Stomach (tissue), 8 donors: ENCODE measurements at regions not wholly inside any gene's neighbourhood (a gene's known extent, or its start where the extent isn't known, plus 50 kb on each side); places are given as distances from the start of the nearest gene placed in this dataset.
A peak's percentile ranks its signal among the peaks of the same experiment; 100 is the strongest.

Experiments used
- DNase-seq, 2 donors: peaks; one replicate each; pipeline versions ENCODE4 v3.0.0 to v3.0.0-alpha.2; 2013 to 2019
- H3K27ac ChIP-seq, 5 donors: fragments of 200-600 bp in 4 of 5; sonication (generic) in 4 of 5; one replicate each; pipeline ENCODE4 v1.5.1; 2013 to 2019; ENCODE audit warnings: mild to moderate bottlenecking in 1 of 5, moderate library complexity in 1 of 5
- H3K27me3 ChIP-seq, 3 donors: fragments of 200-600 bp; sonication (generic); one replicate each; pipeline ENCODE4 v1.5.1; 2017 to 2019; ENCODE audit warnings: mixed run types in 1 of 3
- H3K36me3 ChIP-seq, 4 donors: fragments of 200-600 bp; sonication (generic); 1 replicate in 3 of 4; 2 replicates in 1 of 4; pipeline ENCODE4 v1.5.1; 2016 to 2019
- H3K4me1 ChIP-seq, 4 donors: fragments of 200-600 bp; sonication (generic); one replicate each; pipeline ENCODE4 v1.5.1; 2016 to 2019
- H3K4me3 ChIP-seq, 4 donors: fragments of 200-600 bp; sonication (generic) in 3 of 4; one replicate each; pipeline ENCODE4 v1.5.1; 2016 to 2019; ENCODE audit warnings: mild to moderate bottlenecking in 1 of 4
- H3K9me3 ChIP-seq, 4 donors: fragments of 200-600 bp; sonication (generic); one replicate each; pipeline ENCODE4 v1.5.1; 2016 to 2019
- CTCF ChIP-seq, 7 experiments: fragments of 450-650 bp in 4 of 7; fragments of 200-600 bp in 3 of 7; sonication (generic) in 3 of 7; IDR thresholded peaks; one replicate each; pipeline ENCODE4 v1.5.1; 2016 to 2019; ENCODE audit warnings: antibody characterized with exemption in 7 of 7, control low read depth in 2 of 7, mild to moderate bottlenecking in 1 of 7
- EP300 ChIP-seq: sonication (generic); formaldehyde crosslinking; IDR thresholded peaks from one replicate; pipeline ENCODE4 v1.6.1; 2017; ENCODE audit warnings: antibody characterized with exemption
- POLR2A ChIP-seq, 4 donors: fragments of 450-650 bp; IDR thresholded peaks; one replicate each; pipeline ENCODE4 v1.6.1; 2016; ENCODE audit warnings: antibody characterized with exemption in 4 of 4, control low read depth in 2 of 4, mild to moderate bottlenecking in 1 of 4, moderate library complexity in 1 of 4
- POLR2AphosphoS5 ChIP-seq, 3 donors: sonication (generic); formaldehyde crosslinking; IDR thresholded peaks; one replicate each; pipeline ENCODE4 v1.6.1; 2016; ENCODE audit warnings: antibody characterized with exemption in 3 of 3
- WGBS, 5 donors: extraction: QIAGEN DNeasy Blood & Tissue Kit in 3 of 5; methylation state at CpG; one replicate each; pipeline versions ENCODE4 v1.1.5 to v1.1.7; 2013 to 2018; 5-methylcytosine and 5-hydroxymethylcytosine counted together
- intact Hi-C: fragments of 100-400 bp; cut with DNase I; formaldehyde crosslinking; loops from one replicate; pipeline ENCODE4 v1.15.1; 2023; ENCODE audit warnings: low total_unique reads
- donor health status: healthy with polysubstance abuse.
- donor health status: Bipolar disorder and iron deficiency.
- donor health status: healthy.

- Histone ChIP-seq H3K4me1 (no peaks in the 10 kb centered on the region), H3K36me3 (no peaks in the 10 kb centered on the region)
- 79 to 97% (median 92%) methylated on average over 1 of the region's 1 CpG for WGBS, 5 donors
Measured at GRCh38 chr3:109559389-109559788, 222.0 kb upstream of the DPPA4 start.

GRCh38 chr3:109563149-109563548 is 225.8 kb upstream of the DPPA4 start:
- DNase-seq: peak in 1 of 2 donors; percentile 42
- Histone ChIP-seq H3K4me1 (no peaks in the 10 kb centered on the region), H3K27me3 (no peaks in the 10 kb centered on the region), H3K9me3 (peaks cover 0 to 9% (median 3%) of the 10 kb centered on the region in 4 donors), H3K27ac (no peak overlapping the region), H3K36me3 (no peaks in the 10 kb centered on the region), H3K4me3 (no peak overlapping the region)
- TF ChIP-seq EP300 (no peak), POLR2A (IDR thresholded peaks at IDR 0.05) (no peak), POLR2AphosphoS5 (IDR thresholded peaks at IDR 0.05) (no peak), CTCF (IDR thresholded peaks at IDR 0.05) (no peak)
- intact Hi-C loops: no loop called here
- 78 to 88% (median 81%) methylated on average over 7 of the region's 7 CpGs for WGBS, 5 donors

More at GRCh38 chr3:109559389-109559788, 222.0 kb upstream of the DPPA4 start:
- no peak overlapping the region for H3K27ac ChIP-seq
- no peak for DNase-seq
- H3K4me3 ChIP-seq: no peak overlapping the region
- H3K27me3 ChIP-seq: no peaks in the 10 kb centered on the region
- intact Hi-C loops: no loop called here
- H3K9me3 ChIP-seq: peaks cover 5 to 17% (median 8%) of the 10 kb centered on the region in 4 donors
- TF ChIP-seq POLR2A (IDR thresholded peaks at IDR 0.05): no peak
- TF ChIP-seq POLR2AphosphoS5 (IDR thresholded peaks at IDR 0.05): no peak
- TF ChIP-seq EP300: no peak
- no peak for TF ChIP-seq CTCF (IDR thresholded peaks at IDR 0.05)

GRCh38 chr3:109569135-109569846 is 231.9 kb upstream of the DPPA4 start:
- no peaks in the 10 kb centered on the region for H3K4me1 ChIP-seq
- H3K27ac ChIP-seq: no peak overlapping the region
- 65 to 85% (median 75%) methylated on average over 2 of the region's 2 CpGs for WGBS, 5 donors
- no peaks in the 10 kb centered on the region for H3K9me3 ChIP-seq
- no peaks in the 10 kb centered on the region for H3K27me3 ChIP-seq
- no peaks in the 10 kb centered on the region for H3K36me3 ChIP-seq
- no peak for TF ChIP-seq CTCF (IDR thresholded peaks at IDR 0.05)
- intact Hi-C loops: no loop called here
- H3K4me3 ChIP-seq: no peak overlapping the region
- no peak for DNase-seq

GRCh38 chr3:109570408-109570807 is 233.1 kb upstream of the DPPA4 start:
- H3K27me3 ChIP-seq: no peaks in the 10 kb centered on the region
- no peaks in the 10 kb centered on the region for H3K36me3 ChIP-seq
- H3K4me3 ChIP-seq: no peak overlapping the region
- no peak for TF ChIP-seq CTCF (IDR thresholded peaks at IDR 0.05)
- no peak for TF ChIP-seq POLR2A (IDR thresholded peaks at IDR 0.05)
- TF ChIP-seq EP300: no peak
- no peak for TF ChIP-seq POLR2AphosphoS5 (IDR thresholded peaks at IDR 0.05)
- intact Hi-C loops: no loop called here
- H3K9me3 ChIP-seq: no peaks in the 10 kb centered on the region
- DNase-seq: no peak
- 83 to 96% (median 89%) methylated on average over 2 of the region's 2 CpGs for WGBS, 5 donors
- H3K4me1 ChIP-seq: no peaks in the 10 kb centered on the region
- no peak overlapping the region for H3K27ac ChIP-seq
